Neural cell (in vitro differentiated cells): ENCODE measurements at regions not wholly inside any gene's neighbourhood (a gene's known extent, or its start where the extent isn't known, plus 50 kb on each side); places are given as distances from the start of the nearest gene placed in this dataset.

ENCODE experiments used
- H2AFZ ChIP-seq: fragments of 200-600, 300-800 bp; sonication (generic), shearing (Covaris generic); 2 replicates; pipeline ENCODE4 v1.6.0; 2014; ENCODE audit warnings: low read depth, mild to moderate bottlenecking, antibody characterized with exemption, low read length, moderate library complexity
- H3F3A ChIP-seq: fragments of 200-600 bp; shearing (Covaris generic); 2 replicates; pipeline ENCODE4 v1.6.1; 2016; ENCODE audit warnings: mild to moderate bottlenecking, moderate library complexity, mixed read lengths, antibody characterized with exemption, low read length; ENCODE audit not compliant: insufficient read depth, poor library complexity, severe bottlenecking
- H3K27ac ChIP-seq: fragments of 200-600, 300-800 bp; sonication (generic), shearing (Covaris generic); 2 replicates; pipeline ENCODE4 v1.5.1; 2014; ENCODE audit warnings: mild to moderate bottlenecking, low read length, moderate library complexity
- H3K27me3 ChIP-seq: fragments of 300-800, 200-600 bp; sonication (generic), shearing (Covaris generic); 2 replicates; pipeline ENCODE4 v1.6.0; 2014; ENCODE audit warnings: mild to moderate bottlenecking, low read depth, low read length, moderate library complexity; ENCODE audit not compliant: insufficient read depth
- H3K36me3 ChIP-seq: fragments of 300-800, 200-600 bp; sonication (generic), shearing (Covaris generic); 2 replicates; pipeline ENCODE4 v1.5.1; 2014; ENCODE audit warnings: mild to moderate bottlenecking, antibody characterized with exemption, low read length, moderate library complexity; ENCODE audit not compliant: insufficient read depth
- H3K4me2 ChIP-seq: fragments of 300-800, 200-600 bp; sonication (generic), shearing (Covaris generic); 2 replicates; pipeline ENCODE4 v1.6.0; 2014; ENCODE audit warnings: mild to moderate bottlenecking, low read length
- H3K4me3 ChIP-seq: fragments of 300-800, 200-600 bp; sonication (generic), shearing (Covaris generic); 2 replicates; pipeline ENCODE4 v1.5.1; 2014; ENCODE audit warnings: mild to moderate bottlenecking, low read length, moderate library complexity
- H3K79me2 ChIP-seq: fragments of 200-600 bp; shearing (Covaris generic); replicated peaks from 2 replicates; pipeline ENCODE4 v1.6.0; 2014; ENCODE audit warnings: mild to moderate bottlenecking, low read length, moderate library complexity; ENCODE audit not compliant: insufficient read depth
- H3K9ac ChIP-seq: fragments of 300-800, 200-600 bp; sonication (generic), shearing (Covaris generic); 2 replicates; pipeline ENCODE4 v1.6.1; 2016; ENCODE audit warnings: mild to moderate bottlenecking, low read length, mixed read lengths
- H3K9me2 ChIP-seq: fragments of 200-600 bp; shearing (Covaris generic); 2 replicates; pipeline ENCODE4 v1.6.1; 2016; ENCODE audit warnings: mild to moderate bottlenecking, low read length, mixed read lengths; ENCODE audit not compliant: insufficient read depth
- H3K9me3 ChIP-seq: fragments of 200-600, 300-800 bp; sonication (generic), shearing (Covaris generic); 2 replicates; pipeline ENCODE4 v1.6.1; 2016; ENCODE audit warnings: mild to moderate bottlenecking, mixed run types, low read length, moderate library complexity, mixed read lengths
- H4K20me1 ChIP-seq: fragments of 200-600 bp; shearing (Covaris generic); 2 replicates; pipeline ENCODE4 v1.6.1; 2016; ENCODE audit warnings: mild to moderate bottlenecking, mixed run types; ENCODE audit not compliant: insufficient read depth
- CTCF ChIP-seq: fragments of 450-650 bp; IDR thresholded peaks from 2 replicates; pipeline ENCODE4 v1.5.1; 2014; ENCODE audit warnings: antibody characterized with exemption, mild to moderate bottlenecking, moderate library complexity; ENCODE audit not compliant: poor library complexity, severe bottlenecking
- EP300 ChIP-seq: fragments of 450-650 bp; conservative IDR thresholded peaks from 2 replicates; pipeline ENCODE4 v1.6.1; 2014; ENCODE audit warnings: antibody characterized with exemption, mild to moderate bottlenecking, moderate library complexity; ENCODE audit not compliant: poor library complexity, severe bottlenecking
- EZH2 ChIP-seq: fragments of 200-600, 300-800 bp; shearing (Covaris generic), sonication (generic); IDR thresholded peaks from 2 replicates; pipeline ENCODE4 v1.6.1; 2014; ENCODE audit warnings: antibody characterized with exemption, low read length, borderline replicate concordance, mild to moderate bottlenecking; ENCODE audit not compliant: insufficient read depth, poor library complexity, severe bottlenecking
- MXI1 ChIP-seq: fragments of 450-650 bp; conservative IDR thresholded peaks from 2 replicates; pipeline ENCODE4 v1.6.1; 2014; ENCODE audit warnings: antibody characterized with exemption, mild to moderate bottlenecking; ENCODE audit not compliant: poor library complexity, severe bottlenecking
- POLR2AphosphoS5 ChIP-seq: IDR thresholded peaks from 2 replicates; pipeline ENCODE4 v1.6.1; 2012
- RAD21 ChIP-seq: fragments of 450-650 bp; conservative IDR thresholded peaks from 2 replicates; pipeline ENCODE4 v1.6.1; 2014; ENCODE audit warnings: antibody characterized with exemption, mild to moderate bottlenecking, moderate library complexity
- REST ChIP-seq: IDR thresholded peaks from 2 replicates; pipeline ENCODE4 v1.6.1; 2012; ENCODE audit warnings: borderline replicate concordance
- SMC3 ChIP-seq: fragments of 450-650 bp; conservative IDR thresholded peaks from 2 replicates; pipeline ENCODE4 v1.6.1; 2014; ENCODE audit warnings: antibody characterized with exemption, mild to moderate bottlenecking, moderate library complexity; ENCODE audit not compliant: poor library complexity
- TAF1 ChIP-seq: IDR thresholded peaks from 2 replicates; pipeline ENCODE4 v1.6.1; 2012; ENCODE audit warnings: low read depth

- H3K36me3 ChIP-seq, result no peaks in the 10 kb centered on the region
- no peaks in the 10 kb centered on the region for H3K9me2 ChIP-seq
- H2AFZ ChIP-seq, result no peak overlapping the region
- no peaks in the 10 kb centered on the region for H3K9me3 ChIP-seq
- no peaks in the 10 kb centered on the region for H4K20me1 ChIP-seq
- no peak overlapping the region for H3K9ac ChIP-seq
- H3K4me3 ChIP-seq, result no peak overlapping the region
- H3K4me2 ChIP-seq, result no peak overlapping the region
- no peaks in the 10 kb centered on the region for H3F3A ChIP-seq
- H3K27me3 ChIP-seq, result no peaks in the 10 kb centered on the region
- H3K27ac ChIP-seq, result no peak overlapping the region
- H3K79me2 ChIP-seq, result no peaks in the 10 kb centered on the region
- TF ChIP-seq POLR2AphosphoS5, result no peak
- no peak for TF ChIP-seq SMC3
- TF ChIP-seq REST, result no peak
- TF ChIP-seq TAF1, result no peak
- TF ChIP-seq CTCF, result no peak
- no peak for TF ChIP-seq EZH2
- TF ChIP-seq EP300, result no peak
- TF ChIP-seq RAD21, result no peak
- no peak for TF ChIP-seq MXI1
These were observed 1394.2 kb upstream of the DIAPH2 start for GRCh38 chrX:95290455-95290854.

GRCh38 chrX:95291561-95291960 lies 1393.1 kb upstream of the DIAPH2 start:
- TF ChIP-seq CTCF, result no peak
- no peak for TF ChIP-seq SMC3
- TF ChIP-seq EP300, result no peak
- no peak for TF ChIP-seq RAD21
- TF ChIP-seq MXI1, result no peak
- TF ChIP-seq EZH2, result no peak
- TF ChIP-seq TAF1, result no peak
- no peak for TF ChIP-seq POLR2AphosphoS5
- TF ChIP-seq REST, result no peak
- Histone ChIP-seq H3K36me3 (no peaks in the 10 kb centered on the region), H3K27me3 (no peaks in the 10 kb centered on the region), H3K9me2 (no peaks in the 10 kb centered on the region), H3K9ac (no peak overlapping the region), H3K9me3 (no peaks in the 10 kb centered on the region), H3K79me2 (no peaks in the 10 kb centered on the region), H2AFZ (no peak overlapping the region), H4K20me1 (no peaks in the 10 kb centered on the region), H3K4me3 (no peak overlapping the region), H3F3A (no peaks in the 10 kb centered on the region), H3K4me2 (no peak overlapping the region), H3K27ac (no peak overlapping the region)
